Gastroesophageal sphincter (tissue), 3 donors: ENCODE measurements at regions not wholly inside any gene's neighbourhood (a gene's known extent, or its start where the extent isn't known, plus 50 kb on each side); places are given as distances from the start of the nearest gene placed in this dataset.

ENCODE experiments used
- POLR2A ChIP-seq, 2 donors: fragments of 450-650 bp; IDR thresholded peaks; one replicate each; pipeline ENCODE4 v1.6.1; 2017; ENCODE audit warnings: antibody characterized with exemption in 2 of 2, mild to moderate bottlenecking in 2 of 2, moderate library complexity in 1 of 2
- TF ChIP-seq, protein P1 (sequence below), 4 experiments: fragments of 200-600 bp in 2 of 4; fragments of 450-650 bp in 2 of 4; sonication (generic) in 1 of 4; IDR thresholded peaks; one replicate each; pipeline ENCODE4 v1.5.1; 2017 to 2019; ENCODE audit warnings: antibody characterized with exemption in 4 of 4, mild to moderate bottlenecking in 2 of 4, moderate library complexity in 2 of 4

DNA sequence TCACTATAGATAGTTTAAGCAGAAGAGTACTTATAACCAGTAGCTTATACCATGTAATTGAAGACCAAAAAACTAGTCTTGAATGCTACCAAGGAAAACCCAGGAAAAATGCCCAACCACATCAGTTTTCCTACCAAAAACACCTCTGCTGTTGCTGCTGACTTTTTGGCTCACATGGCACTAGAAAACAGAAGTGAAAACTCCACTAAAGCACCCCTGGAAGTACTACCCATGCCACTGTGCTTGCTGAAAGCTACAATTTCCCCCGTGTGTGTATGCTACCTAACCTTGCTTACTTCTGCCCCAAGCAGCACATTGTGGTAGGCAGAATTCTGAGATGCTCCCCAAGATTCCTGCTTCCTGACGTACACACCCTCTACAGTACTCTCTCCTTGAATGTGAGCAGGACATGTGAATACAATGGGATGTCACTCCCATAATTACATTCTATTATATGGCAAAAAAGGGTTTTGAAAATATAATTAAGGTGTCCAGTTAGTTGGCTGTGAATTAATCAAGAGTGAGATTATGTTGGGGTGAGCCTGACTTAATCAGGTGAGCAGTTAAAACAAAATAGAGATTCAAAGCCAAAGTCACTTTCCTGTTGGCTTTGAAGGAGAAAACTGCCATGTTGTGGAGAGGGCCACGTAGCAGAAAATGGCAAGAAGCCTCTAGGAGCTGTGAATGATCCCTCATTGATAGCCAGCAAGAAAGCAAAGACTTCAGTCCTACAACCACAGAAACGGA is 209.8 kb upstream of the MARCKS start:
- TF ChIP-seq, protein P1, sequence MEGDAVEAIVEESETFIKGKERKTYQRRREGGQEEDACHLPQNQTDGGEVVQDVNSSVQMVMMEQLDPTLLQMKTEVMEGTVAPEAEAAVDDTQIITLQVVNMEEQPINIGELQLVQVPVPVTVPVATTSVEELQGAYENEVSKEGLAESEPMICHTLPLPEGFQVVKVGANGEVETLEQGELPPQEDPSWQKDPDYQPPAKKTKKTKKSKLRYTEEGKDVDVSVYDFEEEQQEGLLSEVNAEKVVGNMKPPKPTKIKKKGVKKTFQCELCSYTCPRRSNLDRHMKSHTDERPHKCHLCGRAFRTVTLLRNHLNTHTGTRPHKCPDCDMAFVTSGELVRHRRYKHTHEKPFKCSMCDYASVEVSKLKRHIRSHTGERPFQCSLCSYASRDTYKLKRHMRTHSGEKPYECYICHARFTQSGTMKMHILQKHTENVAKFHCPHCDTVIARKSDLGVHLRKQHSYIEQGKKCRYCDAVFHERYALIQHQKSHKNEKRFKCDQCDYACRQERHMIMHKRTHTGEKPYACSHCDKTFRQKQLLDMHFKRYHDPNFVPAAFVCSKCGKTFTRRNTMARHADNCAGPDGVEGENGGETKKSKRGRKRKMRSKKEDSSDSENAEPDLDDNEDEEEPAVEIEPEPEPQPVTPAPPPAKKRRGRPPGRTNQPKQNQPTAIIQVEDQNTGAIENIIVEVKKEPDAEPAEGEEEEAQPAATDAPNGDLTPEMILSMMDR (IDR thresholded peaks at IDR 0.05), result no peak
- TF ChIP-seq POLR2A (IDR thresholded peaks at IDR 0.05), result no peak
